Astrocyte (in vitro differentiated cells and primary cell): ENCODE measurements at regions not wholly inside any gene's neighbourhood (a gene's known extent, or its start where the extent isn't known, plus 50 kb on each side); places are given as distances from the start of the nearest gene placed in this dataset.

ENCODE experiments used
- DNase-seq: peaks from one replicate; pipeline ENCODE4 v3.0.0-alpha.2; 2010; ENCODE audit warnings: low read depth
- FAIRE-seq: peaks from 2 replicates; lab custom pipeline; 2011; peaks lifted over from hg19 to GRCh38; lab: Jason Lieb, UNC
- H2AFZ ChIP-seq: 2 replicates; pipeline ENCODE4 v1.6.0; 2012; ENCODE audit warnings: low read depth, low read length, inconsistent platforms
- H3K27ac ChIP-seq: 2 replicates; pipeline ENCODE4 v1.5.1; 2011; ENCODE audit warnings: low read depth, low read length, inconsistent platforms
- H3K27me3 ChIP-seq: 2 replicates; pipeline ENCODE4 v1.6.0; 2011; ENCODE audit warnings: low read length, inconsistent platforms; ENCODE audit not compliant: insufficient read depth
- H3K36me3 ChIP-seq: 2 replicates; pipeline ENCODE4 v1.5.1; 2011; ENCODE audit warnings: low read length, inconsistent platforms; ENCODE audit not compliant: insufficient read depth
- H3K4me1 ChIP-seq: 2 replicates; pipeline ENCODE4 v1.5.1; 2011; ENCODE audit warnings: low read length, inconsistent platforms; ENCODE audit not compliant: insufficient read depth
- H3K4me2 ChIP-seq: 2 replicates; pipeline ENCODE4 v1.6.0; 2012; ENCODE audit warnings: low read length, inconsistent platforms
- H3K4me3 ChIP-seq: 2 replicates; pipeline ENCODE4 v1.5.1; 2011; ENCODE audit warnings: low read depth, mild to moderate bottlenecking, low read length, inconsistent platforms; ENCODE audit not compliant: insufficient read depth
- H3K79me2 ChIP-seq: 2 replicates; pipeline ENCODE4 v1.6.0; 2012; ENCODE audit warnings: mild to moderate bottlenecking, low read length, inconsistent platforms; ENCODE audit not compliant: insufficient read depth
- H3K9ac ChIP-seq: 2 replicates; pipeline ENCODE4 v1.6.0; 2012; ENCODE audit warnings: mild to moderate bottlenecking, low read length, inconsistent platforms
- H3K9me3 ChIP-seq: 2 replicates; pipeline ENCODE4 v1.5.1; 2012; ENCODE audit warnings: low read depth, mild to moderate bottlenecking, low read length, inconsistent platforms; ENCODE audit not compliant: insufficient read depth
- H4K20me1 ChIP-seq: 2 replicates; pipeline ENCODE4 v1.6.0; 2012; ENCODE audit warnings: low read length, inconsistent platforms; ENCODE audit not compliant: insufficient read depth
- H3K27ac Mint-ChIP-seq: one replicate; pipeline ENCODE4 v1.8.0; 2021; ENCODE audit warnings: mild to moderate bottlenecking, mixed read lengths; ENCODE audit not compliant: unreplicated experiment
- H3K27me3 Mint-ChIP-seq: one replicate; pipeline ENCODE4 v1.8.0; 2021; ENCODE audit warnings: low read depth, mixed read lengths; ENCODE audit not compliant: unreplicated experiment
- H3K36me3 Mint-ChIP-seq: one replicate; pipeline ENCODE4 v1.8.0; 2021; ENCODE audit warnings: low read depth, mixed read lengths; ENCODE audit not compliant: unreplicated experiment
- H3K4me1 Mint-ChIP-seq: one replicate; pipeline ENCODE4 v1.8.0; 2021; ENCODE audit warnings: low read depth, mixed read lengths; ENCODE audit not compliant: unreplicated experiment
- H3K4me3 Mint-ChIP-seq: one replicate; pipeline ENCODE4 v1.8.0; 2021; ENCODE audit warnings: mild to moderate bottlenecking, moderate library complexity, mixed read lengths; ENCODE audit not compliant: unreplicated experiment
- H3K9me3 Mint-ChIP-seq: one replicate; pipeline ENCODE4 v1.8.0; 2021; ENCODE audit warnings: mild to moderate bottlenecking, mixed read lengths; ENCODE audit not compliant: unreplicated experiment
- CTCF ChIP-seq: IDR thresholded peaks from 2 replicates; pipeline ENCODE4 v1.5.1; 2011; ENCODE audit warnings: low read depth, mild to moderate bottlenecking, inconsistent platforms, low read length, moderate library complexity; ENCODE audit not compliant: insufficient read depth
- EZH2 ChIP-seq: IDR thresholded peaks from 2 replicates; pipeline ENCODE4 v1.6.1; 2012; ENCODE audit warnings: mild to moderate bottlenecking, low read length, inconsistent platforms; ENCODE audit not compliant: insufficient read depth

GRCh38 chr20:40361916-40362315, 327.1 kb downstream of the MAFB start:
- Histone ChIP-seq H3K79me2 (no peaks in the 10 kb centered on the region), H3K36me3 (no peaks in the 10 kb centered on the region), H3K27me3 (no peaks in the 10 kb centered on the region), H2AFZ (no peak overlapping the region), H3K9me3 (no peaks in the 10 kb centered on the region), H3K27ac (no peak overlapping the region), H4K20me1 (no peaks in the 10 kb centered on the region), H3K4me1 (no peaks in the 10 kb centered on the region), H3K4me3 (no peak overlapping the region), H3K9ac (no peak overlapping the region), H3K4me2 (no peak overlapping the region)
- H3K36me3 Mint-ChIP-seq, result no peaks in the 10 kb centered on the region
- peaks cover 43% of the 10 kb centered on the region for H3K27me3 Mint-ChIP-seq
- no peak overlapping the region for H3K27ac Mint-ChIP-seq
- no peak for FAIRE-seq
- TF ChIP-seq CTCF, result no peak
- no peak for TF ChIP-seq EZH2
- H3K9me3 Mint-ChIP-seq, result no peaks in the 10 kb centered on the region
- H3K4me1 Mint-ChIP-seq, result no peaks in the 10 kb centered on the region
- DNase-seq, result no peak
- H3K4me3 Mint-ChIP-seq, result no peak overlapping the region

GRCh38 chr20:40359131-40359912, 329.7 kb downstream of the MAFB start:
- Histone ChIP-seq H4K20me1 (no peaks in the 10 kb centered on the region), H3K9me3 (no peaks in the 10 kb centered on the region), H3K27me3 (no peaks in the 10 kb centered on the region), H3K4me1 (no peaks in the 10 kb centered on the region), H3K4me2 (no peak overlapping the region), H3K4me3 (no peak overlapping the region), H3K27ac (no peak overlapping the region), H3K36me3 (no peaks in the 10 kb centered on the region), H3K79me2 (no peaks in the 10 kb centered on the region), H2AFZ (no peak overlapping the region), H3K9ac (no peak overlapping the region)
- Mint-ChIP-seq H3K36me3 (no peaks in the 10 kb centered on the region), H3K4me3 (no peak overlapping the region), H3K27ac (no peak overlapping the region), H3K27me3 (peaks cover 45% of the 10 kb centered on the region), H3K9me3 (no peaks in the 10 kb centered on the region), H3K4me1 (no peaks in the 10 kb centered on the region)
- FAIRE-seq (no peak), DNase-seq (no peak)
- TF ChIP-seq CTCF, result no peak
- TF ChIP-seq EZH2, result no peak

- Histone ChIP-seq H3K4me1 (no peaks in the 10 kb centered on the region), H4K20me1 (no peaks in the 10 kb centered on the region), H3K9me3 (no peaks in the 10 kb centered on the region), H3K27me3 (no peaks in the 10 kb centered on the region), H3K4me2 (no peak overlapping the region), H3K36me3 (no peaks in the 10 kb centered on the region), H3K79me2 (no peaks in the 10 kb centered on the region), H3K4me3 (no peak overlapping the region), H3K27ac (no peak overlapping the region), H3K9ac (no peak overlapping the region), H2AFZ (no peak overlapping the region)
- Mint-ChIP-seq H3K36me3 (no peaks in the 10 kb centered on the region), H3K4me1 (no peaks in the 10 kb centered on the region), H3K27ac (no peak overlapping the region), H3K27me3 (peaks cover 29% of the 10 kb centered on the region), H3K4me3 (no peak overlapping the region), H3K9me3 (no peaks in the 10 kb centered on the region)
- TF ChIP-seq CTCF, result no peak
- no peak for TF ChIP-seq EZH2
- no peak for DNase-seq
- no peak for FAIRE-seq
Observed at GRCh38 chr20:40354880-40355279, 334.2 kb downstream of the MAFB start.
